Osteoblast (primary cell): ENCODE measurements at regions not wholly inside any gene's neighbourhood (a gene's known extent, or its start where the extent isn't known, plus 50 kb on each side); places are given as distances from the start of the nearest gene placed in this dataset.
A peak's percentile ranks its signal among the peaks of the same experiment; 100 is the strongest.
"Not testable (repeated sequence)": the region's sequence is repeated elsewhere in the genome, so short reads cannot be mapped to it uniquely, and the experiment has no call there.

Experiments used
- DNase-seq: peaks from one replicate; pipeline ENCODE4 v3.0.0; 2011; ENCODE audit warnings: low spot score, mixed read lengths; ENCODE audit not compliant: insufficient read length; ENCODE audit errors: missing footprints
- H2AFZ ChIP-seq: 2 replicates; pipeline ENCODE4 v1.6.0; 2011; ENCODE audit warnings: mild to moderate bottlenecking, low read length
- H3K27ac ChIP-seq: 2 replicates; pipeline ENCODE4 v1.5.1; 2011; ENCODE audit warnings: mild to moderate bottlenecking, low read depth, low read length, moderate library complexity
- H3K27me3 ChIP-seq: 2 replicates; pipeline ENCODE4 v1.6.0; 2012; ENCODE audit warnings: mild to moderate bottlenecking, control low read depth, inconsistent platforms, low read length, moderate library complexity; ENCODE audit not compliant: insufficient read depth
- H3K36me3 ChIP-seq: 2 replicates; pipeline ENCODE4 v1.5.1; 2011; ENCODE audit warnings: mild to moderate bottlenecking, low read length, control low read depth, moderate library complexity; ENCODE audit not compliant: insufficient read depth
- H3K4me1 ChIP-seq: 2 replicates; pipeline ENCODE4 v1.5.1; 2011; ENCODE audit warnings: mild to moderate bottlenecking, low read length, control low read depth, moderate library complexity; ENCODE audit not compliant: insufficient read depth
- H3K4me2 ChIP-seq: 2 replicates; pipeline ENCODE4 v1.6.0; 2011; ENCODE audit warnings: mild to moderate bottlenecking, low read length; ENCODE audit not compliant: insufficient read depth
- H3K4me3 ChIP-seq: fragments of 200-600 bp; sonication (generic); 3 replicates; pipeline ENCODE4 v1.5.1; 2012; ENCODE audit warnings: mild to moderate bottlenecking, low read length, inconsistent platforms; ENCODE audit not compliant: insufficient read depth
- H3K79me2 ChIP-seq: 2 replicates; pipeline ENCODE4 v1.6.0; 2012; ENCODE audit warnings: mild to moderate bottlenecking, low read length, control low read depth, inconsistent platforms; ENCODE audit not compliant: insufficient read depth
- H3K9me3 ChIP-seq: 2 replicates; pipeline ENCODE4 v1.5.1; 2011; ENCODE audit warnings: low read depth, low read length, control low read depth
- H4K20me1 ChIP-seq: 2 replicates; pipeline ENCODE4 v1.6.0; 2012; ENCODE audit warnings: mild to moderate bottlenecking, low read length, control low read depth; ENCODE audit not compliant: insufficient read depth
- CTCF ChIP-seq: IDR thresholded peaks from 2 replicates; pipeline ENCODE4 v1.5.1; 2011; ENCODE audit warnings: mild to moderate bottlenecking, low read depth, low read length, moderate library complexity; ENCODE audit errors: extremely low read depth

DNA sequence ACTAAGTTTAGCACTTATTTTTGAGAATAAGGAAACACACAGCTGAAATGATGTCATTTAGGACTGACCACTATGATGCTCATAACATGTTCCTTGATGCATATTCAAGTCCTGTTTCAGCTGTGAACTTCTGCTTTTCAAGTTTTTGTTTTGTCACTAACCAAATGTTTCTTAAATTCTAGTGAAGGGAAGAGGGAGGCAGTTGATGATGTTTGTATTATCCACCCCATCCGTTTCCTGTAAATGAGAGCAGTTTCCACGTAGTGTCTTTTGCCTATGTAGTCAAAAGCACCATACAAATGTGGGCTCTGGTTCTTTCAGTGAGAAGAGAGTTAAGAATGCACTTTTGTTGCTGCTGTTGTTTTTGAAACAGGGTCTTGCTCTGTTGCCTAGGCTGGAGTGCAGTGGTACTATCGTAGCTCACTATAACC is 491.8 kb downstream of the PCNX1 start:
- DNase-seq: no peak
- Histone ChIP-seq H3K4me2 (no peak overlapping the region), H3K9me3 (no peaks in the 10 kb centered on the region), H3K27me3 (no peaks in the 10 kb centered on the region), H3K4me1 (peaks cover 35% of the 10 kb centered on the region), H3K27ac (peak overlapping the region; percentile 20), H3K4me3 (no peak overlapping the region), H4K20me1 (peaks cover 4% of the 10 kb centered on the region), H2AFZ (no peak overlapping the region), H3K36me3 (no peaks in the 10 kb centered on the region), H3K79me2 (peaks cover 87% of the 10 kb centered on the region)
- no peak for TF ChIP-seq CTCF

GRCh38 chr14:71400871-71401321 is 493.6 kb downstream of the PCNX1 start:
- TF ChIP-seq CTCF: no peak
- Histone ChIP-seq H4K20me1 (peaks cover 4% of the 10 kb centered on the region), H3K4me2 (peak overlapping the region; percentile 59), H3K9me3 (no peaks in the 10 kb centered on the region), H3K4me3 (peak overlapping the region; percentile 5), H3K27ac (peak overlapping the region; percentile 65), H3K27me3 (no peaks in the 10 kb centered on the region), H2AFZ (no peak overlapping the region), H3K4me1 (peaks cover 28% of the 10 kb centered on the region), H3K79me2 (peaks cover 91% of the 10 kb centered on the region), H3K36me3 (no peaks in the 10 kb centered on the region)
- DNase-seq: no peak

DNA sequence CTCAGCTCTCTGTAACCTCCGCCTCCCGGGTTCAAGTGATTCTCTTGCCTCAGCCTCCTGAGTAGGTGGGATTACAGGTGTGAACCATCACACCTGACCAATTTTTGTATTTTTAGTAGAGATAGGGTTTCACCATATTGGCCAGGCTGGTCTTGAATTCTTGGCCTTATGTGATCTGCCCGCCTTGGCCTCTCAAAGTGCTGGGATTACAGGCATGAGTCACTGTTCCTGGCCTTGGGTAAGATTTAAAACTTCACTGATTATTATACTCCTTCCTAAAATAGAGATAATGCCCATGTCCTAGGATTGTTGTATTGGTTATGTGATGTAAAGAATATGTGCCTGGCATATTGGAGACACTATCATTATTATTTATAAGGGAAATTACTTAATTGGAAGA is 495.2 kb downstream of the PCNX1 start:
- H3K4me3 ChIP-seq, H4K20me1 ChIP-seq, H3K4me2 ChIP-seq, H3K36me3 ChIP-seq, H3K9me3 ChIP-seq, DNase-seq, H2AFZ ChIP-seq, H3K27ac ChIP-seq, H3K27me3 ChIP-seq: not testable (repeated sequence)
- Histone ChIP-seq H3K79me2 (peaks cover 90% of the 10 kb centered on the region), H3K4me1 (peaks cover 28% of the 10 kb centered on the region)

DNA sequence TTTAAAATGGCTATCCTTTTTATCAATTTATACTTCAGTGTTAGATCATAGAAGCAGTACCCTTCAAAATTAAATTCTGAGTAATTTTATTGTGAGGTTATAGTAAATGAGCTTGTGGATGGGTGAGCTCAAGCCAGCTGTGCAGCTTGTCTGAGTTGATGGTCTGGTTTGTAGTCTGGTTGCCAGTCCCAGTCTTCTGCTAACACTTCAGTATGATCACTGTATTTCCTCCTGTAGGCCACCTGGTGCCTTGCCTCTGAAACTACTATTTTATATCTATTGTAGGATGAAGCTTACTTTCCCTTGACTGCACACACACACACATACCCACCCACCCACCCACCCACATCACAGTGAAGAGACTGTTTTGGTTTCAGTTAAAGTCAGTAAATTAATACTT is 496.4 kb downstream of the PCNX1 start:
- Histone ChIP-seq H3K4me2 (no peak overlapping the region), H3K79me2 (peaks cover 91% of the 10 kb centered on the region), H3K4me1 (peaks cover 36% of the 10 kb centered on the region), H3K36me3 (no peaks in the 10 kb centered on the region), H2AFZ (no peak overlapping the region), H4K20me1 (no peaks in the 10 kb centered on the region), H3K27me3 (no peaks in the 10 kb centered on the region), H3K4me3 (no peak overlapping the region), H3K27ac (no peak overlapping the region), H3K9me3 (no peaks in the 10 kb centered on the region)
- no peak for TF ChIP-seq CTCF
- DNase-seq: no peak
